ENCODE measurements at regions not wholly inside any gene's neighbourhood (a gene's known extent, or its start where the extent isn't known, plus 50 kb on each side); places are given as distances from the start of the nearest gene placed in this dataset.

GRCh38 chr15:46616033-46616432 is 981.2 kb downstream of the SQOR start:
- Mint-ChIP-seq H3K9me3 (peaks cover 11% of the 10 kb centered on the region), H3K36me3 (ENCODE audit: low read depth) (no peaks in the 10 kb centered on the region), H3K27ac (no peak overlapping the region), H3K4me3 (no peak overlapping the region), H3K27me3 (no peaks in the 10 kb centered on the region), H3K4me1 (no peaks in the 10 kb centered on the region)
- ATAC-seq (replicated peaks), result no peak

- Mint-ChIP-seq H3K9me3 (peaks cover 11% of the 10 kb centered on the region), H3K27ac (no peak overlapping the region), H3K4me1 (no peaks in the 10 kb centered on the region), H3K27me3 (no peaks in the 10 kb centered on the region), H3K36me3 (ENCODE audit: low read depth) (no peaks in the 10 kb centered on the region), H3K4me3 (no peak overlapping the region)
- no peak for ATAC-seq (replicated peaks)
These were observed 982.7 kb downstream of the SQOR start for GRCh38 chr15:46617507-46617906.

- H3K4me3 Mint-ChIP-seq, result no peak overlapping the region
- H3K9me3 Mint-ChIP-seq, result peaks cover 11% of the 10 kb centered on the region
- no peak overlapping the region for H3K27ac Mint-ChIP-seq
- ATAC-seq (replicated peaks), result no peak
- no peaks in the 10 kb centered on the region for H3K4me1 Mint-ChIP-seq
- H3K27me3 Mint-ChIP-seq, result no peaks in the 10 kb centered on the region
- H3K36me3 Mint-ChIP-seq (ENCODE audit: low read depth), result no peaks in the 10 kb centered on the region
These were observed 984.2 kb downstream of the SQOR start for GRCh38 chr15:46618984-46619383.

GRCh38 chr15:46620392-46621013 is 985.7 kb downstream of the SQOR start:
- no peak overlapping the region for H3K27ac Mint-ChIP-seq
- ATAC-seq (replicated peaks), result no peak
- H3K9me3 Mint-ChIP-seq, result peaks cover 16% of the 10 kb centered on the region
- no peaks in the 10 kb centered on the region for H3K36me3 Mint-ChIP-seq (ENCODE audit: low read depth)
- no peaks in the 10 kb centered on the region for H3K27me3 Mint-ChIP-seq
- no peak overlapping the region for H3K4me3 Mint-ChIP-seq
- no peaks in the 10 kb centered on the region for H3K4me1 Mint-ChIP-seq

GRCh38 chr15:46622851-46623250 is 988.0 kb downstream of the SQOR start:
- no peaks in the 10 kb centered on the region for H3K36me3 Mint-ChIP-seq (ENCODE audit: low read depth)
- H3K4me3 Mint-ChIP-seq, result no peak overlapping the region

GRCh38 chr15:46636206-46636605 is 1001.4 kb downstream of the SQOR start:
- no peaks in the 10 kb centered on the region for H3K36me3 Mint-ChIP-seq (ENCODE audit: low read depth)
- no peak for ATAC-seq (replicated peaks)

More at GRCh38 chr15:46622851-46623250, 988.0 kb downstream of the SQOR start:
- no peak for ATAC-seq (replicated peaks)
- Mint-ChIP-seq H3K4me1 (no peaks in the 10 kb centered on the region), H3K9me3 (peaks cover 11% of the 10 kb centered on the region), H3K27me3 (no peaks in the 10 kb centered on the region), H3K27ac (no peak overlapping the region)

GRCh38 chr15:46644501-46645481 is 1010.0 kb downstream of the SQOR start:
- H3K36me3 Mint-ChIP-seq (ENCODE audit: low read depth), result no peaks in the 10 kb centered on the region
- no peak for ATAC-seq (replicated peaks)
- H3K4me1 Mint-ChIP-seq, result no peaks in the 10 kb centered on the region
- no peak overlapping the region for H3K4me3 Mint-ChIP-seq
- peaks cover 10% of the 10 kb centered on the region for H3K9me3 Mint-ChIP-seq
- H3K27me3 Mint-ChIP-seq, result no peaks in the 10 kb centered on the region
- H3K27ac Mint-ChIP-seq, result no peak overlapping the region

More at GRCh38 chr15:46636206-46636605, 1001.4 kb downstream of the SQOR start:
- no peak overlapping the region for H3K27ac Mint-ChIP-seq
- H3K4me1 Mint-ChIP-seq, result no peaks in the 10 kb centered on the region
- no peaks in the 10 kb centered on the region for H3K27me3 Mint-ChIP-seq
- no peak overlapping the region for H3K4me3 Mint-ChIP-seq
- peaks cover 13% of the 10 kb centered on the region for H3K9me3 Mint-ChIP-seq

GRCh38 chr15:46646490-46646889 is 1011.7 kb downstream of the SQOR start:
- no peak overlapping the region for H3K4me3 Mint-ChIP-seq
- no peak for ATAC-seq (replicated peaks)
- H3K9me3 Mint-ChIP-seq, result peaks cover 12% of the 10 kb centered on the region
- no peaks in the 10 kb centered on the region for H3K4me1 Mint-ChIP-seq
- H3K27me3 Mint-ChIP-seq, result no peaks in the 10 kb centered on the region
- H3K36me3 Mint-ChIP-seq (ENCODE audit: low read depth), result no peaks in the 10 kb centered on the region
- no peak overlapping the region for H3K27ac Mint-ChIP-seq

GRCh38 chr15:46647046-46647445 is 1012.2 kb downstream of the SQOR start:
- Mint-ChIP-seq H3K4me3 (no peak overlapping the region), H3K36me3 (ENCODE audit: low read depth) (no peaks in the 10 kb centered on the region), H3K27ac (no peak overlapping the region), H3K27me3 (no peaks in the 10 kb centered on the region), H3K4me1 (no peaks in the 10 kb centered on the region), H3K9me3 (peaks cover 12% of the 10 kb centered on the region)
- ATAC-seq (replicated peaks), result no peak

- Mint-ChIP-seq H3K4me1 (no peaks in the 10 kb centered on the region), H3K9me3 (peaks cover 3% of the 10 kb centered on the region), H3K4me3 (no peak overlapping the region), H3K27me3 (no peaks in the 10 kb centered on the region), H3K27ac (no peak overlapping the region), H3K36me3 (ENCODE audit: low read depth) (no peaks in the 10 kb centered on the region)
- no peak for ATAC-seq (replicated peaks)
These were observed 1017.4 kb downstream of the SQOR start for GRCh38 chr15:46652266-46652665.

- Mint-ChIP-seq H3K4me3 (no peak overlapping the region), H3K36me3 (ENCODE audit: low read depth) (no peaks in the 10 kb centered on the region), H3K27ac (no peak overlapping the region), H3K4me1 (no peaks in the 10 kb centered on the region), H3K27me3 (no peaks in the 10 kb centered on the region), H3K9me3 (peaks cover 18% of the 10 kb centered on the region)
- ATAC-seq (replicated peaks), result no peak
These were observed 1020.2 kb downstream of the SQOR start for GRCh38 chr15:46654993-46655392.

- Mint-ChIP-seq H3K4me1 (no peaks in the 10 kb centered on the region), H3K27ac (no peak overlapping the region), H3K4me3 (no peak overlapping the region), H3K36me3 (ENCODE audit: low read depth) (no peaks in the 10 kb centered on the region), H3K27me3 (no peaks in the 10 kb centered on the region), H3K9me3 (peaks cover 21% of the 10 kb centered on the region)
- ATAC-seq (replicated peaks), result no peak
These were observed 1025.4 kb downstream of the SQOR start for GRCh38 chr15:46660096-46660842.

- no peak for ATAC-seq (replicated peaks)
- H3K4me3 Mint-ChIP-seq, result no peak overlapping the region
These were observed 1035.4 kb downstream of the SQOR start for GRCh38 chr15:46670258-46670657.

GRCh38 chr15:46671336-46671735 is 1036.5 kb downstream of the SQOR start:
- Mint-ChIP-seq H3K27ac (no peak overlapping the region), H3K4me1 (no peaks in the 10 kb centered on the region), H3K36me3 (ENCODE audit: low read depth) (no peaks in the 10 kb centered on the region), H3K27me3 (no peaks in the 10 kb centered on the region), H3K9me3 (peaks cover 12% of the 10 kb centered on the region), H3K4me3 (no peak overlapping the region)
- no peak for ATAC-seq (replicated peaks)

More at GRCh38 chr15:46670258-46670657, 1035.4 kb downstream of the SQOR start:
- H3K27ac Mint-ChIP-seq, result no peak overlapping the region
- no peaks in the 10 kb centered on the region for H3K4me1 Mint-ChIP-seq
- no peaks in the 10 kb centered on the region for H3K36me3 Mint-ChIP-seq (ENCODE audit: low read depth)
- no peaks in the 10 kb centered on the region for H3K27me3 Mint-ChIP-seq
- H3K9me3 Mint-ChIP-seq, result peaks cover 12% of the 10 kb centered on the region
